Testis (tissue), 2 donors: ENCODE measurements at regions not wholly inside any gene's neighbourhood (a gene's known extent, or its start where the extent isn't known, plus 50 kb on each side); places are given as distances from the start of the nearest gene placed in this dataset.

ENCODE experiments used
- DNase-seq: peaks from one replicate; pipeline ENCODE4 v3.0.0-alpha.2; 2019
- H3K27ac ChIP-seq, 2 donors: fragments of 200-600 bp; sonication (generic); one replicate each; pipeline ENCODE4 v1.5.1; 2019
- H3K27me3 ChIP-seq: fragments of 200-600 bp; sonication (generic); one replicate; pipeline ENCODE4 v1.5.1; 2019
- H3K36me3 ChIP-seq: fragments of 200-600 bp; sonication (generic); one replicate; pipeline ENCODE4 v1.5.1; 2017; ENCODE audit warnings: low read depth; ENCODE audit errors: missing control alignments
- H3K4me1 ChIP-seq: fragments of 200-600 bp; sonication (generic); one replicate; pipeline ENCODE4 v1.5.1; 2019
- H3K4me3 ChIP-seq, 2 donors: fragments of 200-600 bp; sonication (generic); one replicate each; pipeline ENCODE4 v1.5.1; 2017 to 2019
- H3K9me3 ChIP-seq: fragments of 200-600 bp; sonication (generic); one replicate; pipeline ENCODE4 v1.5.1; 2017
- POLR2A ChIP-seq: fragments of 450-650 bp; IDR thresholded peaks from one replicate; pipeline ENCODE4 v1.6.1; 2017; ENCODE audit warnings: antibody characterized with exemption, mild to moderate bottlenecking, moderate library complexity
- WGBS, 2 donors: methylation state at CpG; one replicate each; pipeline ENCODE4 v1.1.5; 2018; 5-methylcytosine and 5-hydroxymethylcytosine counted together
- intact Hi-C: fragments of 100-400 bp; cut with DNase I; formaldehyde crosslinking; loops from one replicate; pipeline ENCODE4 v1.15.1; 2023; ENCODE audit warnings: low total_unique reads
- TF ChIP-seq, protein P1 (sequence below), 3 experiments: fragments of 450-650 bp in 2 of 3; fragments of 200-600 bp in 1 of 3; sonication (generic) in 1 of 3; IDR thresholded peaks; one replicate each; pipeline ENCODE4 v1.5.1; 2016 to 2019; ENCODE audit warnings: antibody characterized with exemption in 3 of 3, mild to moderate bottlenecking in 2 of 3, moderate library complexity in 1 of 3

DNA sequence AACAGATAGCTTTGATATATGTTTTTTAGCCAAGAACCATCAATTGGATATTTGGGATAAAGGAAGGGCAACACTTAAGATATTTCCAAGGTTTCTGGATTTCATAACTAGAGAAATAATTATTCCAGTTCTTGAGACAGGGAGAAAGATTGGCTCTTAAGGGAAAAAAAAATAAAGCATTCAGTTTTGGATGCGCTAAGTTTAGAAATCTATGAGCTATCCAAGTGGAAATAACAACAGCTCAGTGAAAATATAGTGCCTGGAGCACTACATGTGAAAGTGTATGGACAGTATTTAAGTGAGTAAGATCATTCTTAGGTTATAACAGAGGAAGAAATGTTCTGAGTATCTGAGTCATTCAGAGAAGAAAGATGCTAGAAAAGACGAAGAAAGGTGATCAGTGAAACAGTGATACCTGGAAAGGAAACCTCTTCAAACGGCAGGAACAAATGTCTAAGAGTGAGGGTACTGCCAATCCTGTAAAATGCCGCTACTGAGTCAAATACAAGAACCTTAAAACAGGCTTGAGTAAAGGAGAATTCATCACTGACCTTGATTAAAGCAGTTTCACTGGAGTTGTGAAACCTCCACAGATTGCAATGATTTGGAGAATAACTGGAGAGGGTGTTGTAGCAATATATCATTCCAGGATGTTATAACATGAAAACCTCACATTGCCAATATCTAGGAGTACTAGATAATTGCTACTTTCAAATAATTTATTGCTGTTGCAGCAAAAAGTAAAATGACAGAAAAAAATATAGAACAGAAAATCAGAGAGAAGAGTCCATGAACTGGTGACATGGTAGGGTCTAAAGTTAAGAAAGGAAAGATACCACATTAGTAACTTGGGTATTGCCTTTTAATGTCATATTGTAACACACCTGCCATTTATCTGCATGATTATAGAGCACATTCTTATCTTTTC, 482.1 kb upstream of the RGS18 start:
- Histone ChIP-seq H3K9me3 (no peaks in the 10 kb centered on the region), H3K36me3 (no peaks in the 10 kb centered on the region), H3K27me3 (no peaks in the 10 kb centered on the region), H3K4me3 (no peak overlapping the region), H3K27ac (no peak overlapping the region), H3K4me1 (no peaks in the 10 kb centered on the region)
- TF ChIP-seq POLR2A: no peak
- intact Hi-C loops: no loop called here
- WGBS, 2 donors: 56 to 66% methylated on average over 4 of the region's 4 CpGs
- DNase-seq: no peak

- no peak overlapping the region for H3K27ac ChIP-seq
- DNase-seq: no peak
- H3K9me3 ChIP-seq: no peaks in the 10 kb centered on the region
- 89 to 94% methylated on average over 1 of the region's 1 CpG for WGBS, 2 donors
- no peaks in the 10 kb centered on the region for H3K27me3 ChIP-seq
- TF ChIP-seq, protein P1, sequence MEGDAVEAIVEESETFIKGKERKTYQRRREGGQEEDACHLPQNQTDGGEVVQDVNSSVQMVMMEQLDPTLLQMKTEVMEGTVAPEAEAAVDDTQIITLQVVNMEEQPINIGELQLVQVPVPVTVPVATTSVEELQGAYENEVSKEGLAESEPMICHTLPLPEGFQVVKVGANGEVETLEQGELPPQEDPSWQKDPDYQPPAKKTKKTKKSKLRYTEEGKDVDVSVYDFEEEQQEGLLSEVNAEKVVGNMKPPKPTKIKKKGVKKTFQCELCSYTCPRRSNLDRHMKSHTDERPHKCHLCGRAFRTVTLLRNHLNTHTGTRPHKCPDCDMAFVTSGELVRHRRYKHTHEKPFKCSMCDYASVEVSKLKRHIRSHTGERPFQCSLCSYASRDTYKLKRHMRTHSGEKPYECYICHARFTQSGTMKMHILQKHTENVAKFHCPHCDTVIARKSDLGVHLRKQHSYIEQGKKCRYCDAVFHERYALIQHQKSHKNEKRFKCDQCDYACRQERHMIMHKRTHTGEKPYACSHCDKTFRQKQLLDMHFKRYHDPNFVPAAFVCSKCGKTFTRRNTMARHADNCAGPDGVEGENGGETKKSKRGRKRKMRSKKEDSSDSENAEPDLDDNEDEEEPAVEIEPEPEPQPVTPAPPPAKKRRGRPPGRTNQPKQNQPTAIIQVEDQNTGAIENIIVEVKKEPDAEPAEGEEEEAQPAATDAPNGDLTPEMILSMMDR (IDR thresholded peaks at IDR 0.05): no peak
- no peak for TF ChIP-seq POLR2A
- intact Hi-C loops: no loop called here
- H3K4me3 ChIP-seq: no peak overlapping the region
- H3K4me1 ChIP-seq: no peaks in the 10 kb centered on the region
- H3K36me3 ChIP-seq: no peaks in the 10 kb centered on the region
Observed at GRCh38 chr1:191685669-191686068, 472.6 kb upstream of the RGS18 start.

DNA sequence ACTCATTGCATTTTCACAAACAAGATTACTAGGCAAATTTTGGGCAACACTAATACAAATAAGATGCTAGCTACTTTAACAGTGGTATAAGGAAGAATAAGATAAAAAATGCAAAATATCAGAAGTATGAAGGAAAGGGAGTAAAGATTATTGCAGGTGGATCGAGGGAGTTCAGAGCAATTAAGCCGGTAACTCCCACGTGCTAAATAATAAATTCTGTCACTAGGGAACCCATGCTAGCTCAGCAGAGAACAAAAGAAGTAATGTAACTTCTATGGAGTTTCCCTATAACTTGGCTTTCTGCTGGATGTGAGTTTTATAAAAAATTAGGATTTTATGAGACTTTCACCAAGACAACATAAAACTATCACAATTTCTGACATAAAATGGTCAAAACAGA, 470.5 kb upstream of the RGS18 start:
- WGBS, 2 donors: 45 to 54% methylated on average over 3 of the region's 3 CpGs
- no peak overlapping the region for H3K27ac ChIP-seq
- intact Hi-C loops: no loop called here
- H3K4me3 ChIP-seq: no peak overlapping the region
- no peaks in the 10 kb centered on the region for H3K4me1 ChIP-seq
- no peaks in the 10 kb centered on the region for H3K9me3 ChIP-seq
- no peaks in the 10 kb centered on the region for H3K36me3 ChIP-seq
- TF ChIP-seq, protein P1 (IDR thresholded peaks at IDR 0.05): no peak
- no peak for TF ChIP-seq POLR2A
- no peak for DNase-seq
- H3K27me3 ChIP-seq: no peaks in the 10 kb centered on the region

DNA sequence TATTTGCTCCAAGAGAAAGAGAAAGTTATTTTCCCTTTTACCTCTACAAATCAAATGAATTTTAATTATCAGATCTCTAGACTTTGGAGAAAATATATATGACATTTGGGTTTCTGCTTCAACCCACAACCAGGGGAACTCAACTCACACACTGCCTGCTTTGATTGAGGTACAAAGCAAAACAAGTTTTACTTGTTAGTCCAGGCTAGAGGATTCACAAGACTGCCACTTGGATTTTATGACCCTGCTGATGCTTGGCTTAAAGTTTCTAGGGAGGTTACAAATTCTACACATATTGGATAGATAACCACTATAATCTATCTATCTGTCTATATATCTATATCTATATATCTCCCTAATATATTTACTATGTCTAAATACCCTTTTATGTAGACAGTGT, 467.3 kb upstream of the RGS18 start:
- no peak overlapping the region for H3K4me3 ChIP-seq
- intact Hi-C loops: no loop called here
- H3K9me3 ChIP-seq: no peaks in the 10 kb centered on the region
- no peaks in the 10 kb centered on the region for H3K4me1 ChIP-seq
- H3K27ac ChIP-seq: no peak overlapping the region
- DNase-seq: no peak
- H3K27me3 ChIP-seq: no peaks in the 10 kb centered on the region
- no peaks in the 10 kb centered on the region for H3K36me3 ChIP-seq
- no peak for TF ChIP-seq POLR2A
- TF ChIP-seq, protein P1 (IDR thresholded peaks at IDR 0.05): no peak

DNA sequence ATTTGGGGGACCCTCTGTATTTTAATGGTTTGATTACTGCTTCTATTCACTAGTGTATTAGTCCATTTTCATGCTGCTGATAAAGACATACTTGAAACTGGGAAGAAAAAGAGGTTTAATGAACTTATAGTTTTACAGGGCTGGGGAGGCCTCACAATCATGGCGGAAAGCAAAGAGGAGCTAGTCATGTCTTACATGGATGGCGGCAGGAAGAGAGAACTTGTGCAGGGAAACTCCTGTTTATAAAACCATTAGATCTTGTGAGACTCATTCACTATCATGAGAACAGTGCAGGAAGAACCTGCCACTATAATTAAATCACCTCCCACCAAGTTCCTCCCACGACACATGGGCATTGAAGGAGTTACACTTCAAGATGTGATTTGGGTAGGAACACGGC, 464.5 kb upstream of the RGS18 start:
- H3K4me1 ChIP-seq: no peaks in the 10 kb centered on the region
- WGBS, 2 donors: 90 to 91% methylated on average over 4 of the region's 4 CpGs
- no peak overlapping the region for H3K27ac ChIP-seq
- H3K36me3 ChIP-seq: no peaks in the 10 kb centered on the region
- TF ChIP-seq POLR2A: no peak
- TF ChIP-seq, protein P1 (IDR thresholded peaks at IDR 0.05): no peak
- no peaks in the 10 kb centered on the region for H3K9me3 ChIP-seq
- H3K27me3 ChIP-seq: no peaks in the 10 kb centered on the region
- DNase-seq: no peak
- H3K4me3 ChIP-seq: no peak overlapping the region
- intact Hi-C loops: no loop called here
